ENCODE measurements at regions not wholly inside any gene's neighbourhood (a gene's known extent, or its start where the extent isn't known, plus 50 kb on each side); places are given as distances from the start of the nearest gene placed in this dataset.

DNA sequence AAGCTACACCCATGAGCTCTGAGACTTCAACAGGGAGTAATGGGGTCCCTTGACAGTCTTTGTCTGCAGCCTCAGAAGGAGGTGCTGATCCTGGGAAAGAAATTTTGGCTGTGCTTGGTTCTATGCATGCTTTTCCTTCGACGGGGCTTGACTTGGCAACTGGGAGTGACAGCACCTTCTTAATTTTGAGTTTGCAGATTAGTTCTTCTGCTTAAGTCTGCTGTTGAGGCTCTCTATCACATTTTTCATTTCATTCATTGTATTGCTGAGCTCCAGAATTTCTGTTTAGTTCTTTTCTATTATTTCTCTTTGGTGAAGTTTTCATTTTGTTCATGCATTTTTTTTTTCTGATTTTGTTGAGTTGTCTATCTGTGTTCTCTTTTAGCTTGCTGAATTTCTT lies 125.6 kb downstream of the SNX19 start:
- DNase-seq = no peak
- Histone ChIP-seq H3K9me3 (replicated peaks) (peaks cover 25% of the 10 kb centered on the region), H3K27ac (replicated peaks) (no peak overlapping the region), H3K36me3 (no peaks in the 10 kb centered on the region), H3K4me1 (peaks cover 20% of the 10 kb centered on the region), H3K27me3 (ENCODE audit: low read depth) (no peaks in the 10 kb centered on the region), H3K4me3 (no peak overlapping the region)
- TF ChIP-seq CTCF (IDR thresholded peaks at IDR 0.05; ENCODE audit: borderline replicate concordance) = no peak
- intact Hi-C loops (cut with micrococcal nuclease) = no loop called here

GRCh38 chr11:130792772-130793171 lies 123.5 kb downstream of the SNX19 start:
- Histone ChIP-seq H3K27ac (replicated peaks) (no peak overlapping the region), H3K27me3 (ENCODE audit: low read depth) (no peaks in the 10 kb centered on the region), H3K9me3 (replicated peaks) (peaks cover 34% of the 10 kb centered on the region), H3K36me3 (no peaks in the 10 kb centered on the region), H3K4me3 (no peak overlapping the region), H3K4me1 (peaks cover under 1% of the 10 kb centered on the region)
- intact Hi-C loops (cut with micrococcal nuclease) = no loop called here
- TF ChIP-seq CTCF (IDR thresholded peaks at IDR 0.05; ENCODE audit: borderline replicate concordance) = no peak
- DNase-seq = no peak

- Histone ChIP-seq H3K27ac (replicated peaks) (no peak overlapping the region), H3K4me1 (no peaks in the 10 kb centered on the region), H3K27me3 (ENCODE audit: low read depth) (no peaks in the 10 kb centered on the region), H3K36me3 (no peaks in the 10 kb centered on the region), H3K9me3 (replicated peaks) (peaks cover 13% of the 10 kb centered on the region), H3K4me3 (no peak overlapping the region)
- intact Hi-C loops (cut with micrococcal nuclease) = no loop called here
- DNase-seq = no peak
- no peak for TF ChIP-seq CTCF (IDR thresholded peaks at IDR 0.05; ENCODE audit: borderline replicate concordance)
These were observed 119.5 kb downstream of the SNX19 start for GRCh38 chr11:130796828-130797227.

DNA sequence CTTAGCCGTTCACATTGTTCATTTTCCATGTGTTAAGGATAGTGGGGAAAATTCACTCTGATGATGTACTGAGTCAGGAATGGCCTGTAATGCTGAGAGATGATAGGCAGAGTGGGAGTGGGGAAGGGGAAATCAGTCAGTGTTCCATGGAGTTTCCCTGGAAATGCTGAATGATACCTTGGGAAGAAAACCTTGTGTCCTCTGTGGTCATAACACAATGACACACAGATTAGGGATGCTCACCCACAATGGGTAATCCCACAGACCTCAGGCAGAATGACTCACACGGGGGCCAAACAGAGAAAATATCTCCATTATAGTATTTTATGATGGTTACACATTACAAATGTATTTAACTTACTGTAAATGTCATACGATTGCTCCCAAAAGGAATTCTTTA lies 118.0 kb downstream of the SNX19 start:
- no peaks in the 10 kb centered on the region for H3K36me3 ChIP-seq
- H3K9me3 ChIP-seq (replicated peaks) = peaks cover 13% of the 10 kb centered on the region
- H3K27ac ChIP-seq (replicated peaks) = no peak overlapping the region
- no peaks in the 10 kb centered on the region for H3K27me3 ChIP-seq (ENCODE audit: low read depth)
- intact Hi-C loops (cut with micrococcal nuclease) = no loop called here
- no peaks in the 10 kb centered on the region for H3K4me1 ChIP-seq
- no peak for TF ChIP-seq CTCF (IDR thresholded peaks at IDR 0.05; ENCODE audit: borderline replicate concordance)
- DNase-seq = no peak
- H3K4me3 ChIP-seq = no peak overlapping the region

DNA sequence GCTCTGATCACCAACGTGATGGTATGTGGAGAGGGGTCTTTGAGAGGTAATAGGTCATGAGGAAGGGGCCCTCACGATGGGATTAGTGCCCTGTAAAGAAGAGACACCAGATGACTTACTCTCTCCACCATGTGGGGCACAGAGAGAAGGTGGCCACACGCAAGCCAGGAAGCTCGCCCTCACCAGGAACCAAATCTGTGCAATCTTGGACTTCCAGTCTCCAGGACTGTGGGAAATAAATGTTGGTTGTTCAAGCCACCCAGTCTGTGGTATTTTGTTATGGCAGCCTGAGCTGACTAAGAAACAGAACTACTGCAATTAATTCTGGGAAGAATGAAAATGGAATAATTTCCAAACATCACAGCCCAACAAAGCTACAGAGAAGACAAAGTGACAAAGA lies 117.5 kb downstream of the SNX19 start:
- Histone ChIP-seq H3K27me3 (ENCODE audit: low read depth) (no peaks in the 10 kb centered on the region), H3K9me3 (replicated peaks) (peaks cover 13% of the 10 kb centered on the region), H3K27ac (replicated peaks) (no peak overlapping the region), H3K36me3 (no peaks in the 10 kb centered on the region), H3K4me3 (no peak overlapping the region), H3K4me1 (no peaks in the 10 kb centered on the region)
- no peak for DNase-seq
- intact Hi-C loops (cut with micrococcal nuclease) = no loop called here
- no peak for TF ChIP-seq CTCF (IDR thresholded peaks at IDR 0.05; ENCODE audit: borderline replicate concordance)
